ENCODE measurements at regions not wholly inside any gene's neighbourhood (a gene's known extent, or its start where the extent isn't known, plus 50 kb on each side); places are given as distances from the start of the nearest gene placed in this dataset.

DNA sequence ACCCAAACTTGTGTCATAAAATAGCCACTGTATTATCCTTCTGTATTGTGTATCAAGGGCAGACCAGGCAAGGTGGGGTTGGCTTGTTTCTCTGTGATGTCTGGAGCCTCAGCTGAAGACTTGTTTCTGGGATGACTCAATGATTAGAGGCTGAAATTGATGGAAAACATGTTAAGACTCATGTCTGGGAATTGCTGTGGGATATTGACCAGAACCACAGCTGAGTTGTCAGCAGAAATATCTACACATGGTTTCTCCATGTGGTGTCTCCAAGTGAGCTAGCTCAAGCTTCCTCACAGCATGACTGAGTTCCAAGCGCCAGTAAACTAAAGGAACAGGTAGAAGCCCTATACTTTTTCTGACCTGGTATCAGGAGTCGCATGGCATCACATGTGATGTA lies 128.5 kb upstream of the SYNDIG1 start:
- TF ChIP-seq, protein P1, sequence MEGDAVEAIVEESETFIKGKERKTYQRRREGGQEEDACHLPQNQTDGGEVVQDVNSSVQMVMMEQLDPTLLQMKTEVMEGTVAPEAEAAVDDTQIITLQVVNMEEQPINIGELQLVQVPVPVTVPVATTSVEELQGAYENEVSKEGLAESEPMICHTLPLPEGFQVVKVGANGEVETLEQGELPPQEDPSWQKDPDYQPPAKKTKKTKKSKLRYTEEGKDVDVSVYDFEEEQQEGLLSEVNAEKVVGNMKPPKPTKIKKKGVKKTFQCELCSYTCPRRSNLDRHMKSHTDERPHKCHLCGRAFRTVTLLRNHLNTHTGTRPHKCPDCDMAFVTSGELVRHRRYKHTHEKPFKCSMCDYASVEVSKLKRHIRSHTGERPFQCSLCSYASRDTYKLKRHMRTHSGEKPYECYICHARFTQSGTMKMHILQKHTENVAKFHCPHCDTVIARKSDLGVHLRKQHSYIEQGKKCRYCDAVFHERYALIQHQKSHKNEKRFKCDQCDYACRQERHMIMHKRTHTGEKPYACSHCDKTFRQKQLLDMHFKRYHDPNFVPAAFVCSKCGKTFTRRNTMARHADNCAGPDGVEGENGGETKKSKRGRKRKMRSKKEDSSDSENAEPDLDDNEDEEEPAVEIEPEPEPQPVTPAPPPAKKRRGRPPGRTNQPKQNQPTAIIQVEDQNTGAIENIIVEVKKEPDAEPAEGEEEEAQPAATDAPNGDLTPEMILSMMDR (conservative IDR thresholded peaks at IDR 0.05 in 1 of 2, IDR thresholded peaks at IDR 0.05 in 1 of 2; ENCODE audit: low read depth in 1 of 2, low read length in 2 of 2) = no peak
- no peak for TF ChIP-seq EZH2 (IDR thresholded peaks at IDR 0.05; ENCODE audit: low read length, missing control alignments)
